HepG2 (cell line): ENCODE measurements at regions not wholly inside any gene's neighbourhood (a gene's known extent, or its start where the extent isn't known, plus 50 kb on each side); places are given as distances from the start of the nearest gene placed in this dataset.

Experiments
- ATAC-seq: fragments of 200-7000 bp; cut with Tn5 transposase; 3 replicates; pipeline ENCODE4 v1.9.1; 2020; ENCODE audit warnings: mild to moderate bottlenecking, moderate library complexity
- BruUV-seq: library from RNA; stranded (reverse); fragments of 400-500 nt; replicated peaks from 2 replicates; lab custom pipeline; 2021; lab: Mats Ljungman, UMichigan
- CTCF ChIA-PET: fragments of 300-600 bp; formaldehyde crosslinking; extraction: SDS; loops from one replicate; lab custom pipeline; 2021; ENCODE audit warnings: low total read pairs, inconsistent platforms, low intra/inter-chr PET ratio; lab: Yijun Ruan, JAX
- POLR2A ChIA-PET: fragments of 350-600 bp; sonication (Branson Sonifier 250); formaldehyde crosslinking; loops from one replicate; lab custom pipeline; 2020; ENCODE audit warnings: antibody characterized with exemption, inconsistent platforms; lab: Yijun Ruan, JAX
- DNase-seq: peaks from one replicate; pipeline ENCODE4 v3.0.0-alpha.2; 2015; ENCODE audit warnings: low spot score
- FAIRE-seq: peaks from 3 replicates; lab custom pipeline; 2011; peaks lifted over from hg19 to GRCh38; lab: Jason Lieb, UNC
- H2AFZ ChIP-seq: one replicate; pipeline ENCODE4 v1.6.1; 2011; ENCODE audit warnings: low read length, inconsistent platforms
- H3K27ac ChIP-seq: fragments of 300-600 bp; 3 replicates; pipeline ENCODE4 v1.8.0; 2011; ENCODE audit warnings: mixed run types, mild to moderate bottlenecking, mixed read lengths, low read length, inconsistent platforms; ENCODE audit not compliant: insufficient read depth; ENCODE audit errors: extremely low read length
- H3K27me3 ChIP-seq, 2 experiments: fragments of 200-600 bp in 1 of 2; 2 replicates in 1 of 2; 3 replicates in 1 of 2; pipeline versions ENCODE4 v1.6.0 to v1.8.0; 2011; ENCODE audit warnings: low read length in 2 of 2, mild to moderate bottlenecking in 2 of 2, moderate library complexity in 2 of 2, inconsistent platforms in 1 of 2; ENCODE audit not compliant: insufficient read depth in 2 of 2, control insufficient read depth in 1 of 2
- H3K36me3 ChIP-seq, 2 experiments: fragments of 200-600 bp in 1 of 2; replicated peaks in 1 of 2; 2 replicates in 1 of 2; 3 replicates in 1 of 2; pipeline versions ENCODE4 v1.5.1 to v1.8.0; 2011; ENCODE audit warnings: low read length in 2 of 2, inconsistent platforms in 1 of 2; ENCODE audit not compliant: insufficient read depth in 2 of 2, control insufficient read depth in 1 of 2
- H3K4me1 ChIP-seq: 2 replicates; pipeline ENCODE4 v1.5.1; 2012; ENCODE audit warnings: low read length, inconsistent platforms; ENCODE audit not compliant: insufficient read depth
- H3K4me2 ChIP-seq: 2 replicates; pipeline ENCODE4 v1.6.0; 2011; ENCODE audit warnings: low read depth, low read length, inconsistent platforms
- H3K4me3 ChIP-seq, 3 experiments: fragments of 200-600 bp in 1 of 3; sonication (generic), shearing (Covaris generic) in 1 of 3; replicated peaks in 1 of 3; 2 replicates each; pipeline ENCODE4 v1.5.1; 2011 to 2016; ENCODE audit warnings: low read length in 3 of 3, inconsistent platforms in 2 of 3, low read depth in 2 of 3, mild to moderate bottlenecking in 2 of 3, control low read depth in 1 of 3, mixed read lengths in 1 of 3; ENCODE audit not compliant: insufficient read depth in 1 of 3
- H3K79me2 ChIP-seq: one replicate; pipeline ENCODE4 v1.6.1; 2011; ENCODE audit warnings: low read length, inconsistent platforms; ENCODE audit not compliant: insufficient read depth
- H3K9ac ChIP-seq: 2 replicates; pipeline ENCODE4 v1.6.0; 2011; ENCODE audit warnings: mild to moderate bottlenecking, low read depth, low read length, inconsistent platforms; ENCODE audit not compliant: insufficient read depth
- H3K9me3 ChIP-seq: 2 replicates; pipeline ENCODE4 v1.5.1; 2012; ENCODE audit warnings: mild to moderate bottlenecking, low read length
- H4K20me1 ChIP-seq: 2 replicates; pipeline ENCODE4 v1.6.0; 2011; ENCODE audit warnings: inconsistent platforms, mild to moderate bottlenecking, low read length, moderate library complexity; ENCODE audit not compliant: insufficient read depth
- CAMTA2 ChIP-seq: sonication (generic); formaldehyde crosslinking; IDR thresholded peaks from 2 replicates; pipeline ENCODE4 v1.4.0; 2020; ENCODE audit warnings: mild to moderate bottlenecking, missing genetic modification reagents, borderline replicate concordance
- DMAP1 ChIP-seq: IDR thresholded peaks from 2 replicates; pipeline ENCODE4 v1.6.1; 2016
- GFI1 ChIP-seq: sonication (generic); formaldehyde crosslinking; IDR thresholded peaks from 2 replicates; pipeline ENCODE4 v1.5.0; 2020; ENCODE audit warnings: missing genetic modification reagents, mild to moderate bottlenecking, borderline replicate concordance
- MEIS1 ChIP-seq: sonication (generic); formaldehyde crosslinking; IDR thresholded peaks from 2 replicates; pipeline ENCODE4 v1.9.0; 2021; ENCODE audit warnings: mild to moderate bottlenecking, missing genetic modification reagents, moderate library complexity, borderline replicate concordance
- MEIS2 ChIP-seq: sonication (generic); formaldehyde crosslinking; IDR thresholded peaks from 2 replicates; pipeline ENCODE4 v1.9.0; 2021; ENCODE audit warnings: mild to moderate bottlenecking, missing genetic modification reagents
- REXO4 ChIP-seq: sonication (generic); formaldehyde crosslinking; IDR thresholded peaks from 2 replicates; pipeline ENCODE4 v1.8.0; 2022; ENCODE audit warnings: missing genetic modification reagents, mild to moderate bottlenecking, borderline replicate concordance
- SALL1 ChIP-seq: sonication (generic); formaldehyde crosslinking; IDR thresholded peaks from 2 replicates; pipeline ENCODE4 v1.8.0; 2022; ENCODE audit warnings: mild to moderate bottlenecking, missing genetic modification reagents
- SRSF9 ChIP-seq: fragments of 200-400 bp; formaldehyde crosslinking; IDR thresholded peaks from 2 replicates; pipeline ENCODE4 v1.6.1; 2018; ENCODE audit warnings: borderline replicate concordance, mild to moderate bottlenecking, low read depth, low read length; ENCODE audit not compliant: insufficient read depth, poor library complexity, severe bottlenecking
- ZNF713 ChIP-seq: sonication (generic); formaldehyde crosslinking; IDR thresholded peaks from 2 replicates; pipeline ENCODE4 v1.4.0; 2020; ENCODE audit warnings: mild to moderate bottlenecking, missing genetic modification reagents
- ZNF781 ChIP-seq: sonication (generic); formaldehyde crosslinking; IDR thresholded peaks from 2 replicates; pipeline ENCODE4 v1.5.1; 2020; ENCODE audit warnings: borderline replicate concordance, mild to moderate bottlenecking, missing genetic modification reagents; ENCODE audit errors: not compliant biosample characterization
- WGBS: methylation state at CpG from one replicate; pipeline ENCODE4 v1.1.6; 2017; ENCODE audit warnings: low lambda C conversion rate; 5-methylcytosine and 5-hydroxymethylcytosine counted together
- in situ Hi-C: cut with HindIII; loops from 2 replicates; pipeline ENCODE4 v1.10.0; 2017; ENCODE audit warnings: low pct_unique_long_range_greater_than_20kb; ENCODE audit not compliant: extremely low pct_ligation_motif_present
- intact Hi-C: fragments of 100-400 bp; cut with micrococcal nuclease; formaldehyde crosslinking; loops from one replicate; pipeline ENCODE4 v1.10.0; 2022; ENCODE audit not compliant: unreplicated experiment
- TF ChIP-seq, protein P1 (sequence below): sonication (generic); formaldehyde crosslinking; IDR thresholded peaks from 2 replicates; pipeline ENCODE4 v1.5.1; 2020; ENCODE audit warnings: mild to moderate bottlenecking, missing genetic modification reagents, borderline replicate concordance
- TF ChIP-seq, protein P2 (sequence below): IDR thresholded peaks from 2 replicates; pipeline ENCODE4 v1.6.1; 2012; ENCODE audit warnings: low read length, improper control_type of control experiment
- TF ChIP-seq, protein P3 (sequence below): sonication (generic); formaldehyde crosslinking; IDR thresholded peaks from 2 replicates; pipeline ENCODE4 v1.8.0; 2022; ENCODE audit warnings: mild to moderate bottlenecking, missing genetic modification reagents, borderline replicate concordance

DNA sequence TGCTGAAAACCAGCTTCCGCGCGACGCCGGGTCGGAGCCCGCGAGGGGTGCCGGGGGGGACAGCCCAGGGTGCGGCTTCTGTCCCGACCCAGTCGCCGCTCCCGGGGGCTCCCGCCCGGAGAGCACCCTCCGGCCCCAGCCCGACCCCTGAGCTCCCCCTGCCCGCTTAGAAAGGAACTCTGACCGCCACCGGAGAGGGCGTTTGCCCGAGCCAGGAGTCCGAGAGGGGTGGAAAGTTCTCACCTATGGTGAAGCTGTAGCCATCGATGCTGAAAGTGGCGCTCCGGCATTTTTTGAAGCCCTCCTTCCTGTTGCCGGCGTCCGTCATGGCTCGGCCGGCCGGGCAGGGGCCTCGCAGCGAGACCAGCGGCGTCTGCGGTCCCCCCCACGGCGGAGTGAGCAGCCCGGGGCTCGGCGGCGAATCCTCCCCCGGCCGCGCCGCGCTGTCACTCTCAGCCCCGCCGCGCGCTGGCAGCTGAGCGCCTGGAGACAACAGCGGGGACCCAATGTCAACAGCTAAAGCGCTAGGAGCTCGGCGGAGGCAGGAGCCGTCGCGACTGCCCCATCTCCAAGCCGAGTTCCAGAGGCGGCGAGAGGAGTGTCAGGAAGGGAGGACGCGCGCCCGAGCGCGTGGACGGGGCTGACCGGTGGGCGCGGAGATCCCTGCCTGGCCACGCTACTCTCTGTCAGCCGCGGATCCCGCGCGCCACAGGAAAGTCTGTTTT lies 191.6 kb downstream of the LSM5 start:
- Histone ChIP-seq H3K9ac (no peak overlapping the region), H3K27me3 (peaks cover 2 to 41% of the 10 kb centered on the region in 2 experiments; a peak in 4 of 5 replicates), H4K20me1 (no peaks in the 10 kb centered on the region), H3K4me3 (no peak overlapping the region; a peak in 1 of 6 replicates), H3K4me2 (0 out of 2 replicates have a peak overlapping the region, but pooled peaks have one; percentile 3), H2AFZ (no peak overlapping the region), H3K9me3 (no peaks in the 10 kb centered on the region), H3K79me2 (no peaks in the 10 kb centered on the region), H3K36me3 (no peaks in the 10 kb centered on the region), H3K27ac (no peak overlapping the region), H3K4me1 (no peaks in the 10 kb centered on the region)
- FAIRE-seq: no peak
- DNase-seq: no peak
- in situ Hi-C loops (no loop called here), intact Hi-C loops (no loop called here)
- ChIA-PET CTCF (no interaction called here), POLR2A (no interaction called here)
- BruUV-seq: no TSS peak
- ATAC-seq: no peak; the same call in 2 of the 3 replicates
- 45% methylated on average over 29 of the region's 80 CpGs for WGBS
- TF ChIP-seq CAMTA2 (CRISPR knock-in tag): no peak
- no peak for TF ChIP-seq ZNF713 (CRISPR knock-in tag)
- no peak for TF ChIP-seq SRSF9
- TF ChIP-seq SALL1 (CRISPR knock-in tag): no peak
- TF ChIP-seq, protein P1, sequence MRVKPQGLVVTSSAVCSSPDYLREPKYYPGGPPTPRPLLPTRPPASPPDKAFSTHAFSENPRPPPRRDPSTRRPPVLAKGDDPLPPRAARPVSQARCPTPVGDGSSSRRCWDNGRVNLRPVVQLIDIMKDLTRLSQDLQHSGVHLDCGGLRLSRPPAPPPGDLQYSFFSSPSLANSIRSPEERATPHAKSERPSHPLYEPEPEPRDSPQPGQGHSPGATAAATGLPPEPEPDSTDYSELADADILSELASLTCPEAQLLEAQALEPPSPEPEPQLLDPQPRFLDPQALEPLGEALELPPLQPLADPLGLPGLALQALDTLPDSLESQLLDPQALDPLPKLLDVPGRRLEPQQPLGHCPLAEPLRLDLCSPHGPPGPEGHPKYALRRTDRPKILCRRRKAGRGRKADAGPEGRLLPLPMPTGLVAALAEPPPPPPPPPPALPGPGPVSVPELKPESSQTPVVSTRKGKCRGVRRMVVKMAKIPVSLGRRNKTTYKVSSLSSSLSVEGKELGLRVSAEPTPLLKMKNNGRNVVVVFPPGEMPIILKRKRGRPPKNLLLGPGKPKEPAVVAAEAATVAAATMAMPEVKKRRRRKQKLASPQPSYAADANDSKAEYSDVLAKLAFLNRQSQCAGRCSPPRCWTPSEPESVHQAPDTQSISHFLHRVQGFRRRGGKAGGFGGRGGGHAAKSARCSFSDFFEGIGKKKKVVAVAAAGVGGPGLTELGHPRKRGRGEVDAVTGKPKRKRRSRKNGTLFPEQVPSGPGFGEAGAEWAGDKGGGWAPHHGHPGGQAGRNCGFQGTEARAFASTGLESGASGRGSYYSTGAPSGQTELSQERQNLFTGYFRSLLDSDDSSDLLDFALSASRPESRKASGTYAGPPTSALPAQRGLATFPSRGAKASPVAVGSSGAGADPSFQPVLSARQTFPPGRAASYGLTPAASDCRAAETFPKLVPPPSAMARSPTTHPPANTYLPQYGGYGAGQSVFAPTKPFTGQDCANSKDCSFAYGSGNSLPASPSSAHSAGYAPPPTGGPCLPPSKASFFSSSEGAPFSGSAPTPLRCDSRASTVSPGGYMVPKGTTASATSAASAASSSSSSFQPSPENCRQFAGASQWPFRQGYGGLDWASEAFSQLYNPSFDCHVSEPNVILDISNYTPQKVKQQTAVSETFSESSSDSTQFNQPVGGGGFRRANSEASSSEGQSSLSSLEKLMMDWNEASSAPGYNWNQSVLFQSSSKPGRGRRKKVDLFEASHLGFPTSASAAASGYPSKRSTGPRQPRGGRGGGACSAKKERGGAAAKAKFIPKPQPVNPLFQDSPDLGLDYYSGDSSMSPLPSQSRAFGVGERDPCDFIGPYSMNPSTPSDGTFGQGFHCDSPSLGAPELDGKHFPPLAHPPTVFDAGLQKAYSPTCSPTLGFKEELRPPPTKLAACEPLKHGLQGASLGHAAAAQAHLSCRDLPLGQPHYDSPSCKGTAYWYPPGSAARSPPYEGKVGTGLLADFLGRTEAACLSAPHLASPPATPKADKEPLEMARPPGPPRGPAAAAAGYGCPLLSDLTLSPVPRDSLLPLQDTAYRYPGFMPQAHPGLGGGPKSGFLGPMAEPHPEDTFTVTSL: no peak
- TF ChIP-seq, protein P2, sequence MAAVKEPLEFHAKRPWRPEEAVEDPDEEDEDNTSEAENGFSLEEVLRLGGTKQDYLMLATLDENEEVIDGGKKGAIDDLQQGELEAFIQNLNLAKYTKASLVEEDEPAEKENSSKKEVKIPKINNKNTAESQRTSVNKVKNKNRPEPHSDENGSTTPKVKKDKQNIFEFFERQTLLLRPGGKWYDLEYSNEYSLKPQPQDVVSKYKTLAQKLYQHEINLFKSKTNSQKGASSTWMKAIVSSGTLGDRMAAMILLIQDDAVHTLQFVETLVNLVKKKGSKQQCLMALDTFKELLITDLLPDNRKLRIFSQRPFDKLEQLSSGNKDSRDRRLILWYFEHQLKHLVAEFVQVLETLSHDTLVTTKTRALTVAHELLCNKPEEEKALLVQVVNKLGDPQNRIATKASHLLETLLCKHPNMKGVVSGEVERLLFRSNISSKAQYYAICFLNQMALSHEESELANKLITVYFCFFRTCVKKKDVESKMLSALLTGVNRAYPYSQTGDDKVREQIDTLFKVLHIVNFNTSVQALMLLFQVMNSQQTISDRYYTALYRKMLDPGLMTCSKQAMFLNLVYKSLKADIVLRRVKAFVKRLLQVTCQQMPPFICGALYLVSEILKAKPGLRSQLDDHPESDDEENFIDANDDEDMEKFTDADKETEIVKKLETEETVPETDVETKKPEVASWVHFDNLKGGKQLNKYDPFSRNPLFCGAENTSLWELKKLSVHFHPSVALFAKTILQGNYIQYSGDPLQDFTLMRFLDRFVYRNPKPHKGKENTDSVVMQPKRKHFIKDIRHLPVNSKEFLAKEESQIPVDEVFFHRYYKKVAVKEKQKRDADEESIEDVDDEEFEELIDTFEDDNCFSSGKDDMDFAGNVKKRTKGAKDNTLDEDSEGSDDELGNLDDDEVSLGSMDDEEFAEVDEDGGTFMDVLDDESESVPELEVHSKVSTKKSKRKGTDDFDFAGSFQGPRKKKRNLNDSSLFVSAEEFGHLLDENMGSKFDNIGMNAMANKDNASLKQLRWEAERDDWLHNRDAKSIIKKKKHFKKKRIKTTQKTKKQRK: no peak
- TF ChIP-seq MEIS2 (CRISPR knock-in tag): no peak
- no peak for TF ChIP-seq GFI1 (CRISPR knock-in tag)
- TF ChIP-seq, protein P3, sequence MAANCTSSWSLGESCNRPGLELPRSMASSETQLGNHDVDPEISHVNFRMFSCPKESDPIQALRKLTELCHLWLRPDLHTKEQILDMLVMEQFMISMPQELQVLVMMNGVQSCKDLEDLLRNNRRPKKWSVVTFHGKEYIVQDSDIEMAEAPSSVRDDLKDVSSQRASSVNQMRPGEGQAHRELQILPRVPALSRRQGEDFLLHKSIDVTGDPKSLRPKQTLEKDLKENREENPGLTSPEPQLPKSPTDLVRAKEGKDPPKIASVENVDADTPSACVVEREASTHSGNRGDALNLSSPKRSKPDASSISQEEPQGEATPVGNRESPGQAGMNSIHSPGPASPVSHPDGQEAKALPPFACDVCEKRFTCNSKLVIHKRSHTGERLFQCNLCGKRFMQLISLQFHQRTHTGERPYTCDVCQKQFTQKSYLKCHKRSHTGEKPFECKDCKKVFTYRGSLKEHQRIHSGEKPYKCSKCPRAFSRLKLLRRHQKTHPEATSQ: no peak
- no peak for TF ChIP-seq REXO4 (CRISPR knock-in tag)
- no peak for TF ChIP-seq ZNF781
- TF ChIP-seq MEIS1 (CRISPR knock-in tag): no peak
- no peak for TF ChIP-seq DMAP1 (CRISPR knock-in tag)
